HG02642 (cell line): ENCODE measurements at regions not wholly inside any gene's neighbourhood (a gene's known extent, or its start where the extent isn't known, plus 50 kb on each side); places are given as distances from the start of the nearest gene placed in this dataset.

Source experiments
- ATAC-seq: cut with Tn5 transposase; IDR thresholded peaks from one replicate; pipeline ENCODE4 v1.9.1; 2021; ENCODE audit warnings: mild to moderate bottlenecking; ENCODE audit not compliant: unreplicated experiment, poor library complexity

- ATAC-seq, result no peak
These were observed 82.2 kb downstream of the COPS8 start for GRCh38 chr2:237167934-237168333.

GRCh38 chr2:237170020-237170419, 84.3 kb downstream of the COPS8 start:
- no peak for ATAC-seq

- no peak for ATAC-seq
These were observed 85.7 kb downstream of the COPS8 start for GRCh38 chr2:237171396-237171795.

GRCh38 chr2:237171881-237172280, 86.2 kb downstream of the COPS8 start:
- no peak for ATAC-seq

DNA sequence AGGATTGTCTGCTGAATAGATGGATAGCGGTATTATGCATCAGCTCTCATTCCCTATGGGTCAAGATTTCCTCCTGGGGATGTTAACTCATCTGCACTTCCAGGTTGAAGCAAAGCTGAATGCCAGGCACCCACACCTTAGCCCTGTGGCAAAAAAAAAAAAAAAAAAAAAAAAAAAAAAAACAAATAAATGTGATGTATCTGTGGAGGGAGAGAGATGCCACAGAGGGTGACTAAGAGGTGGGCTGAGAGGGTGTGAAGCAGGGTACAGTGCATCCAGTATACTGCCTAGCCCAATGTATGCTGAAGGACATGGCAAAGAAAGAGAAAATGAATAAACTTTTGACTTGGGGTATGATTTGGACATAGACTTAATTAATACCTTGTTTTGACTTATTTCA, 91.4 kb downstream of the COPS8 start:
- no peak for ATAC-seq

DNA sequence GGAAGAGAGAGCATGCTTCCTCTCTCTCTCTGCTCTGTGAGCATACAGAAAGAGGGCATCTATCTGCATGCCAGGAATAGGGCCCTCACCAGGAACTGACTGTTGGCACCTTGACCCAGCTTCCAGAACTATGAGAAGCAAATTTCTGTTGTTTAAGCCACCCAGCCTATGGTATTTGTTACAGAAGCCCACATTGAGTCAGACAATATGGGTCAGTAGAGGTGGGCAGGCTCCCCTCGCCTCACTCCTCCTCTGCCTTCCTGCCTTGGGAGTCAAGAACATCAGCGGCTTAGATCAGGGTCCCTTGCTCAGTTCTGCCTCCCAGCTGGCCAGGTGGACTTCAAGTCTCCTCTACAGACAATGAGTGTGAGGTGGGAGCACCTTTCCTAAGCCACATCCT, 92.3 kb downstream of the COPS8 start:
- no peak for ATAC-seq

DNA sequence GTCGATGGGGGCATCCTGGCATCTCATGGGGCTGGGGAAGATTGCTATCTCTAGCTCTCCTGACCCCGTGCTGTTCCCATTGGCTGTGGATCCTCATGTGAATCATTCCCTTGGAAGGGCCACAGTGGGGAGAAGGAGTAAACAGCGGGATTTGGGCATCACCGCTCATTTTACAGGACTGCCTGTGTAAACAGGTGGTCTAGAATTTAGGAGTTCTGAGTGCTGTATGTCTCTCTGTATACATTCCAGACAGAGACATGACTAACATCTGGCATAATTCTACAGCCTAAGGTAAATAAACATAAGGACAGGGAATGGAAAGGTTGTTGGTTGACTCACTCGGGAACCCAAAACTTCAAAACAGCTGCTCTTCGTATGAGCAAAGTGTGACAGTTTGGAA, 92.7 kb downstream of the COPS8 start:
- ATAC-seq, result no peak

DNA sequence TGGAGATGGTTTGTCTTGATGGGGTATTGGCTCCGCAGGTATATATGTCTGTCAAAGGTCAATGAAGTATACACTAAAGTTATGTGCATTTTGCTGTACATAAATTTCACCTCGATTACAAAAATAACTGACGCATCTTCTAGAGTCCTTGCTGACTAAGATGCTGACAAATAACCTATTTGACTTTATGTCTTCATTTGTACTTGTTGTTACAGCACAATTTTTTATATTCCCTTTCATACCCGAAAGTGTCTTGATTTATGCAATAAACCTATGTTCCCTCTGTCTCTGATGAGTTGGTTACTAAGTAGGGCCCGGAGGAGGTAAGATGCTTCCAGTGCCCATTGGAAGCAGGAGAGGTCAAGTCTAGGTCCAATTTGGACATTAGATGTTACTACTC, 93.5 kb downstream of the COPS8 start:
- ATAC-seq, result no peak

GRCh38 chr2:237180187-237180586, 94.5 kb downstream of the COPS8 start:
- ATAC-seq, result no peak

DNA sequence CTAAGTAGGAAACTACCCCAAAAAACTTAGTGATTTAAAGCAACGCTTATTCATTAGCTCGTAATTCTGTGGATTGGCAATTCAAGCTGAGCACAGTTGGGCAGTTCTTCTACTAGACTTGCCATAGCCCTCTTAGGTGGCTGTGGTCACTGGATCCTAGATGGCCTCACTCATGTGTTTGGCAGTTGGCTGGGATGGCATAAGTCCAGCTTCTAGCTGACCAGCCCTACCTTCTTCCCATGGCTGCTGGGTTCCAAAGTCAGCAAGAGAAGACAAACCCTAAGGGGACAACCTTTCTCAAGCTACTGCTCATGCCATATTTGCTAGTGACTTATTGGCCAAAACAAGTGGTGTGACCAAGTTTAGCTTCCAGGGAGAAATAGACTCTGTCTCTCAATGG, 95.3 kb downstream of the COPS8 start:
- ATAC-seq, result no peak

GRCh38 chr2:237181844-237182243, 96.2 kb downstream of the COPS8 start:
- no peak for ATAC-seq

DNA sequence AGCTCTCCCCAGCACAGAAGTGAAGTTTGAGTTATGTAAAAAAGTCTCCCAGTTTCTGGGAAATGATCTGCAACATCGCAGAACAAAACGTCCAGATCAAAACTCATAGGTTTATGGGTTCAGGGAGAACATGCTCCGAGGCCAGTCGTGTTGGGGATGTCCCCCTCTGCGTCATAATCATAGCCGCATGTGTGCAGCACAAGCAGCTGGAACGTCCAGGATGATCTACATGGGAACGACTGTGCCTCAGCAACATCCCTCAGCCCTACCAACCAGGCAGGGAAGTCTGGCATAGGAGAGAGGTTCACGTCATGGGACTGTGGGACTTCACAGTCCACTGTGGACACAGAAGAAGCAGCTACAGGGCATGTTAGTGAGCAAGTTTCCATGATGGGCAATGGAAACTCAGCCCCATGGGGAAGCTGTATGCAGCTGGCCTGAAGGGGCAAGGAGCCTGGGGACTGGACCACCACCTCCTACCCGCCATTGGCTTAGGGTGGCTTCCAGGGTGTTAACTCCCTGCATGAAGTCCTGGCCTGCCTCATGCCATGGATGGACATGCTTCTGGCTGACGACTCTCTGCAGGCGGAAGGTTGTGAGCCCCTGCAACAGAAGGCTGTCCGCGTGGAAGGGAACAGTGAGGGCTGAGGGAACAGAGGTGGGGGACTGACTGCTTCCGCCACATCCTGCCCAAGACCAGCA, 96.9 kb downstream of the COPS8 start:
- ATAC-seq, result no peak

DNA sequence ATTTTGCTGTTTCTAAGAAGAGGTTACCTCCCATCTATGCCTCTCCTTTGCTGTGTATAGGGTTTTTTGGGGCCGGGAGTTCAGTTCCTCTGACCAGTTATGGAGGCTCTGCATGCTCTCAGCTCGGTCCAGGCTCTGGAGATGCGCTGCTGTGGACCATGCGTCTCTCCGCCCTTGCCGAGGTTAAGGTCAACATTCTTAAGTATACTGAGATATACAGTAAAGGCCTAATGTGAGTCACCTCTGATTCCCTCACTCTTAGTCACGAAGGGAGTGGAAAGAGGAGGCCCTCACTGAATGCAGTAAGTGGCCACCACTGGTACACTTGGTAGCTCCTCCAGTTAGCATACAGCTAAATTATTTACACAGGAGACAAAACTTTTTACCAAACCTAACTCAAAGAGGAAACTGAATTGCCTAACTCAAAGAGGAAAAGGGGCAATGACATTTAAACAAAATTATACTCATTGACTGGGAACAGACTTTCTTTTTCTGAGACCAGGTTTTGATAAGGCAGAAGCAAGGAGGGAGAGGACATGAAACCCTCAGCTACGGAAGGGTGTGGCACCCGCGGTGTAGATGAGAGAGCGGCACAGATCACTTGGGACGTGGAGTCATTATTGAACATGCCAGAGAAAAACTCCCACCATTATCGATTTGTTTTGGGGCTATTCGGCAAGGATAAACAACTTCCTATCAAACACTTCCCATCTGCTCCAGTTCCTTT, 98.7 kb downstream of the COPS8 start:
- ATAC-seq, result no peak

DNA sequence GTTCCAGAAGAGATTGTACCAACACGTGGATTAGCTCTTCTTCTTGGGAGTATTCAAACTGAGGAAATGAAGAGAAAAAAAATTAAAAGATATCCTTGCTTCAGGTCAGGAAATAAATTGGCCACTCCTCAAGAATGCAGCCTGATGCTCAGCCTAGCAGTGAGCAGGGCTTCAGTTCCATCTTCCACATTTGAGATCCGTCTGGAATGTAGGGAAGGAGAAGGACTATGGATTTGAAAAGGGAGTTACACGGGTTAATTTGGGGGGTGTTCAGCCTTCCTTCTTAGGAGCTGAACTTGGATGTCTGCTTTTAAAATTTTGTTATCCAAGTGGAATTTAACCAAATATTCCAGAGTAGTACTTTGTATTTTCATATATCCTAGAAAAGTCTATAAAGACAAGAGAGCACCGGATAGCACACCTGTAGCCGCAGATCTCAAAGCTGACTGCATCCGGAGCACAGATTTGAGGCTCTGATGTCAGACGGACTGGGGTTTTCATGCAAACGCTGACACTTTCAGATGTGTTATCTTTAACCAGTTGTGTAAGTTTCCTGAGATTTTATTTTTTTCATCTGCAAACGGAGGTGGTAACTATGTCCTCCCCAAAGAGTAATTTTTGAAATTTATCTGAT, 99.3 kb downstream of the COPS8 start:
- ATAC-seq, result no peak

- no peak for ATAC-seq
These were observed 99.8 kb downstream of the COPS8 start for GRCh38 chr2:237185553-237185925.

- no peak for ATAC-seq
These were observed 104.1 kb downstream of the COPS8 start for GRCh38 chr2:237189799-237190198.

- no peak for ATAC-seq
These were observed 105.5 kb downstream of the COPS8 start for GRCh38 chr2:237190966-237191713.

- ATAC-seq, result no peak
These were observed 106.0 kb downstream of the COPS8 start for GRCh38 chr2:237191714-237192081.

- no peak for ATAC-seq
These were observed 107.2 kb downstream of the COPS8 start for GRCh38 chr2:237192881-237193280.

DNA sequence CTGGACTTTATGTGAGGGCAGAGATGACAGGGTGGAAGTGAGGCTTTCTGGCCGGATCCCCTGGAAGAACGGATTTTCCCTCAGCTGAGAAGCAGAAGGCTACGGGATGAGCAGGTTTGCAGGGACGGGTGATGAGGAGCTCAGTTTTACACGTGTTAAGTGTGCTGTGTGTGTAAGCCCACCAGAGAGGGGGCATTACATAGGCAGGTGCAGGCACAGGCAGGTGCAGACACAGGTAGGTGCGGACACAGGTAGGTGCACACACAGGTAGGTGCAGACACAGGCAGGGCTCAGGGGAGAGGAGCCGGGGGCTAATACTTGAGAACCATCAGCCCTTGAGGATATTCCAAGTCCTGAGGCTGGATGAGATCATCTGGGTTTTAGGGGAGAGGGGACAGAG, 107.7 kb downstream of the COPS8 start:
- no peak for ATAC-seq

DNA sequence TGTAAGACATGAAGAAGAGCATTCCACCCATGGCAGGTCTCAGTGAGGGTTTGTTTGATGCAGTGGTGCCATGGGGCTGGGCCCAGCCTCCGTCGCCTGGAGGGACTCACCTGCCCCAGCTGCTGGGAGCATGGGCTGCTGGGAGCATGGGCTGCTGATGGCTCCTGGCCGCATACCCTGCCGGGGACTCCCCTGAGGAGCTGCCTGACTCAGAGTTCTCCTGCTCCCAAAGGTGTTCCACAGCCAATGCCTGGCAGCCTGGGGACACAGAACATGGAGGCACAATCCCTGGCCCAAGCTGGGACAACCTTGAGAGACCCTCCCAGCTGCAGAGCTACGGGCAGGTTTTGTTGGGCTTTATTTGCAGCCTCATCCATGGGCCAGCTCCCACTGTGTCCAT, 108.4 kb downstream of the COPS8 start:
- no peak for ATAC-seq
